ENCODE measurements at regions not wholly inside any gene's neighbourhood (a gene's known extent, or its start where the extent isn't known, plus 50 kb on each side); places are given as distances from the start of the nearest gene placed in this dataset.

GRCh38 chr3:102841866-102842265, 407.1 kb downstream of the ZPLD1 start:
- DNase-seq (ENCODE audit: extremely low spot score): no peak
- ChIA-PET CTCF (no interaction called here), POLR2A (no interaction called here)
- TF ChIP-seq FOXA1 (IDR thresholded peaks at IDR 0.05) (no peak), ELF4 (IDR thresholded peaks at IDR 0.05) (no peak), HDGF (IDR thresholded peaks at IDR 0.05; ENCODE audit: borderline replicate concordance) (no peak), LEF1 (IDR thresholded peaks at IDR 0.05; ENCODE audit: borderline replicate concordance) (no peak), ARNT (IDR thresholded peaks at IDR 0.05) (no peak), TARDBP (IDR thresholded peaks at IDR 0.05) (no peak), FOXK2 (IDR thresholded peaks at IDR 0.05) (no peak), CTBP1 (IDR thresholded peaks at IDR 0.05; ENCODE audit: borderline replicate concordance) (no peak), SUZ12 (IDR thresholded peaks at IDR 0.05) (no peak), SP1 (IDR thresholded peaks at IDR 0.05) (no peak), ZNF384 (IDR thresholded peaks at IDR 0.05) (no peak), L3MBTL2 (conservative IDR thresholded peaks at IDR 0.05) (no peak)

- CTCF ChIA-PET: no interaction called here
- no peak for DNase-seq (ENCODE audit: extremely low spot score)
- POLR2A ChIA-PET: no interaction called here
- TF ChIP-seq L3MBTL2 (conservative IDR thresholded peaks at IDR 0.05): no peak
- TF ChIP-seq CTBP1 (IDR thresholded peaks at IDR 0.05; ENCODE audit: borderline replicate concordance): no peak
- no peak for TF ChIP-seq LEF1 (IDR thresholded peaks at IDR 0.05; ENCODE audit: borderline replicate concordance)
- no peak for TF ChIP-seq BHLHE40 (IDR thresholded peaks at IDR 0.05; ENCODE audit: borderline replicate concordance)
- TF ChIP-seq TARDBP (IDR thresholded peaks at IDR 0.05): no peak
- TF ChIP-seq FOXA1 (IDR thresholded peaks at IDR 0.05): no peak
- no peak for TF ChIP-seq ARNT (IDR thresholded peaks at IDR 0.05)
Measured at GRCh38 chr3:102866845-102867244, 432.0 kb downstream of the ZPLD1 start.

- TF ChIP-seq LEF1 (IDR thresholded peaks at IDR 0.05; ENCODE audit: borderline replicate concordance) (no peak), FOXA1 (IDR thresholded peaks at IDR 0.05) (no peak), NFRKB (IDR thresholded peaks at IDR 0.05) (no peak), SUZ12 (IDR thresholded peaks at IDR 0.05) (no peak), PKNOX1 (IDR thresholded peaks at IDR 0.05) (no peak)
- DNase-seq (ENCODE audit: extremely low spot score): no peak
- CTCF ChIA-PET: no interaction called here
- POLR2A ChIA-PET: no interaction called here
Measured at GRCh38 chr3:102883515-102883914, 448.7 kb downstream of the ZPLD1 start.

- ChIA-PET POLR2A (no interaction called here), CTCF (no interaction called here)
- no peak for DNase-seq (ENCODE audit: extremely low spot score)
- TF ChIP-seq HDGF (IDR thresholded peaks at IDR 0.05; ENCODE audit: borderline replicate concordance): no peak
- TF ChIP-seq LEF1 (IDR thresholded peaks at IDR 0.05; ENCODE audit: borderline replicate concordance): no peak
- no peak for TF ChIP-seq PKNOX1 (IDR thresholded peaks at IDR 0.05)
- TF ChIP-seq CTBP1 (IDR thresholded peaks at IDR 0.05; ENCODE audit: borderline replicate concordance): no peak
- TF ChIP-seq NFRKB (IDR thresholded peaks at IDR 0.05): no peak
- TF ChIP-seq BHLHE40 (IDR thresholded peaks at IDR 0.05; ENCODE audit: borderline replicate concordance): no peak
- no peak for TF ChIP-seq FOXK2 (IDR thresholded peaks at IDR 0.05)
- TF ChIP-seq SUZ12 (IDR thresholded peaks at IDR 0.05): no peak
- no peak for TF ChIP-seq FOXA1 (IDR thresholded peaks at IDR 0.05)
- no peak for TF ChIP-seq ARNT (IDR thresholded peaks at IDR 0.05)
- TF ChIP-seq ELF4 (IDR thresholded peaks at IDR 0.05): no peak
- no peak for TF ChIP-seq FOXM1 (IDR thresholded peaks at IDR 0.05; ENCODE audit: borderline replicate concordance)
Measured at GRCh38 chr3:102885289-102885688, 450.5 kb downstream of the ZPLD1 start.

GRCh38 chr3:102887431-102887830, 452.6 kb downstream of the ZPLD1 start:
- CTCF ChIA-PET: no interaction called here
- POLR2A ChIA-PET: no interaction called here
- TF ChIP-seq SP1 (IDR thresholded peaks at IDR 0.05) (no peak), FOXM1 (IDR thresholded peaks at IDR 0.05; ENCODE audit: borderline replicate concordance) (no peak), HDGF (IDR thresholded peaks at IDR 0.05; ENCODE audit: borderline replicate concordance) (no peak), ELF4 (IDR thresholded peaks at IDR 0.05) (no peak), FOXA1 (IDR thresholded peaks at IDR 0.05) (no peak), SUZ12 (IDR thresholded peaks at IDR 0.05) (no peak), PKNOX1 (IDR thresholded peaks at IDR 0.05) (no peak), TARDBP (IDR thresholded peaks at IDR 0.05) (no peak), CTBP1 (IDR thresholded peaks at IDR 0.05; ENCODE audit: borderline replicate concordance) (no peak), FOXK2 (IDR thresholded peaks at IDR 0.05) (no peak), NFRKB (IDR thresholded peaks at IDR 0.05) (no peak), BHLHE40 (IDR thresholded peaks at IDR 0.05; ENCODE audit: borderline replicate concordance) (no peak), ARNT (IDR thresholded peaks at IDR 0.05) (no peak), LEF1 (IDR thresholded peaks at IDR 0.05; ENCODE audit: borderline replicate concordance) (no peak)
- no peak for DNase-seq (ENCODE audit: extremely low spot score)

GRCh38 chr3:102896851-102897621, 462.2 kb downstream of the ZPLD1 start:
- CTCF ChIA-PET: no interaction called here
- DNase-seq (ENCODE audit: extremely low spot score): no peak
- POLR2A ChIA-PET: no interaction called here
- TF ChIP-seq CTBP1 (IDR thresholded peaks at IDR 0.05; ENCODE audit: borderline replicate concordance) (no peak), SUZ12 (IDR thresholded peaks at IDR 0.05) (no peak), ELF4 (IDR thresholded peaks at IDR 0.05) (no peak), TARDBP (IDR thresholded peaks at IDR 0.05) (no peak), NFRKB (IDR thresholded peaks at IDR 0.05) (no peak), HDGF (IDR thresholded peaks at IDR 0.05; ENCODE audit: borderline replicate concordance) (no peak), FOXK2 (IDR thresholded peaks at IDR 0.05) (no peak)

All from HEK293T (cell line).